Inflammatory macrophage treated with lipopolysaccharide for 1 hour (primary cell): ENCODE measurements at regions not wholly inside any gene's neighbourhood (a gene's known extent, or its start where the extent isn't known, plus 50 kb on each side); places are given as distances from the start of the nearest gene placed in this dataset.
"Not testable (repeated sequence)": the region's sequence is repeated elsewhere in the genome, so short reads cannot be mapped to it uniquely, and the experiment has no call there.

ENCODE experiments used
- DNase-seq, 2 donors: peaks; one replicate each; pipeline ENCODE4 v3.0.0-alpha.2; 2020 to 2022

GRCh38 chr10:124159153-124159552 lies 65.8 kb upstream of the CHST15 start:
- DNase-seq = no peak

DNA sequence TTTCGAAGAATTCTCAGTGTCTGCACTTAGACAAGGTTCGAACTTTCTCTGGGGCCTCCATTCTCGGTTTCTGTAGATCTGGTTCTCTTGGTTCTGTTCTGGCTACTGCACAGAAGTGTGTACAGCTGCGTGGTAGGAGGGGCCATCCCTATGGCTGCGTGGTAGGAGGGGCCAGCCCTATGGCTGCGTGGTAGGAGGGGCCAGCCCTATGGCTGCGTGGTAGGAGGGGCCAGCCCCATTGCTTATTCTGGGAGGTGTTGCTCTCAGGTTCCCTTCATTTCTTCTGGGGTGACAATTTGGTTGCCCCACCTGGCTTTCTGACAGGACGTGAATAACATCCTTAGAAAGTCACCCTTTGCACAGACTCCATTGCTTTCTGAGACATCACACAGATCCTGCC lies 65.2 kb upstream of the CHST15 start:
- no peak for DNase-seq

DNA sequence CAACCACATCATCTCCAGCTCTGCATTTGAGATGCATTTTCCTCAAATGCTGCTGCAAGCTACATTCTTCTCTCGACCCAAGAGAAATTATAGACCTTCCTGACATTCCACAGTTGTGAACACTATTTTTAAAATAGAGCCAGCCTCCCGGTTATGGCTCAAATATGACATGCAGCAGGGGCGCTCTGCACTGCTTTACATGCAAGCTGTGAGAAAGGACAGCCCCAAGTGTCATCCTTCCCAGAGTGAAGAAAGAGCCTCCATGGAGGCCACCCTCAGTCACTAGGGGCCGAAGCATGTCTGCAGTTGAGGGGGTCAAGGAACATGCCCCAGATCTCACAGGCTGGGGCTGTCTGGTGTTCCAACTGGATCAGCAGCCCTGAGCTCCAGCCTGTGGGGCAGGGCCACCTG lies 63.9 kb upstream of the CHST15 start:
- no peak for DNase-seq

DNA sequence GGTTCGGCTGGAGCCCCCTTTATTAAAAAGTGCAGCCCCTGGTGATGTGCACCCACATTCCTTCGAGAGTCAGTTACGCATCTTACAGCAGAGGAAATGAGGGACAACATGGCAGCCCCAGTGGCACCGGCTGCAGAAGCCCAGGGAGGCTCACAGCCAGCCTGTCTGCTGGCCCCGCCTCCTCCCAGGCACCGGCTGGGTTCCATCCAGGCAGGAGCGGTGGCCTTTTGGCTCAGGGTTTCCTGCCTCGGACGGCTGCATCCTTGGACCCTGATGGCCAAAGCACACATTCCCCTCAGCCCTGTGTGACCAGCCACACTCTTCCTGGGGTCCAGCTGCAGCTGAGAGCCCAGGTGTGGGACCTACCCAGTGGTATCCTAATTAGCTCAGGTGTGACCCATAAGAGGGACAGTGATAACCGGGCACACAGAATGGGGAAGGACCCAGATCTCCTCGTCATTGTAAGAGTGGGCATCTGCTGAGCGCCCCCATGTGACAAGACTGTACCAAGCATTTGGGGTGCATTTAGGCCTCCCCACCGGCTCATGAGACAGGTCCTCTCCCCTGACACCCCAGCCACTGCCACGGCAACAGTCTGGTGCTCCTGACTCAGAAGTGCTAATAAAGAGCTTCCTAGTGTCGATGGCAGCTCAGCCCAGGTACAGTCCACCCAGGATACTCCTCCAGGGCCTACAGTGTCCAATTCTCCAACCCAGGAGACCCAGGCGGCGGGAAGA lies 63.3 kb upstream of the CHST15 start:
- peak in 1 of 2 donors; percentile 17 for DNase-seq

- no peak for DNase-seq
These were observed 62.5 kb upstream of the CHST15 start for GRCh38 chr10:124155781-124156435.

- DNase-seq = peak; percentile 37 to 66
These were observed 59.8 kb upstream of the CHST15 start for GRCh38 chr10:124153023-124153826.

DNA sequence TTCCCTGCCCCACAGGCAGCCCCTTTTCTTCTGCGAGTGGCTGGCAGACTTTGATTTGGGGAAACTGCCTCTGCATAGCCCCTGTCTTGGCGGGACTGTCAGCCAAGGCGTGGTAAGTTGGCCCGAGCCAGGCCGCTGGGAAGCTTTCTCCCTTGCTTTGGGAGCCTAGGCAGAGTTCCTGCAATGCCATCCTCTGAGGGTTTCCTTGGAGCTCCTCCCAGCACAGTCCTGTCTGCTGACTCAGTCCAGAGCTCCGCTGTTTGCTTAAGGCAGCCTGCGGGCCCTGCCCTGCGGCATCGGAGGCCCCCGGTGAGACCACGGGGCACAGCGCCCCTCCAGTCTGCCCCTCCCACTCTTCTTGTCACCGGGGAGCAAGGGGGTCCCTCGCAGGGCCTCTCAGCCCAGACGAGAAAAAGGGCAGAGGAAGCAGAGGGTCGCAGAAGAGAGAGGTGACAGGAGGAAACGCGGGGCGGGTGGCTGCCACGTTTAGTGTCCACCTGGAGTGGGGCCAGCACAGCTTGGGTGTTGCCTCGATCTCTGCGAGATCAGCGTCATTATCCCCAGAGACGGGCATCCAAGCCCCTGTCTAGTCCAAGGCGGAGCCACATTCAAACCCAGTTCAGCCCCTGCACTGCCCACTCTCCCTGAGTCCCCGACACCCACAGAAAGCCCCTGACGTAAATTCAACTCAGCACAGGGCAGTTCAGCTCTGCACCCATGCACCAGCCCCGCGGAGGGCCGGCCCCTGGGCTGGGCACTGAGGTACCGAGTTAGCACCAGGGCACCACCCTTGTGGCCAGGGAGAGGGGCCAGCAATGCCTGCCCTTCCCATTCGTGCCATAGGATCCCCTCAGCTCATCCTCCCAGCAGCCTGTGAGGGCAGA lies 59.0 kb upstream of the CHST15 start:
- peak in 1 of 2 donors; percentile 26 for DNase-seq

DNA sequence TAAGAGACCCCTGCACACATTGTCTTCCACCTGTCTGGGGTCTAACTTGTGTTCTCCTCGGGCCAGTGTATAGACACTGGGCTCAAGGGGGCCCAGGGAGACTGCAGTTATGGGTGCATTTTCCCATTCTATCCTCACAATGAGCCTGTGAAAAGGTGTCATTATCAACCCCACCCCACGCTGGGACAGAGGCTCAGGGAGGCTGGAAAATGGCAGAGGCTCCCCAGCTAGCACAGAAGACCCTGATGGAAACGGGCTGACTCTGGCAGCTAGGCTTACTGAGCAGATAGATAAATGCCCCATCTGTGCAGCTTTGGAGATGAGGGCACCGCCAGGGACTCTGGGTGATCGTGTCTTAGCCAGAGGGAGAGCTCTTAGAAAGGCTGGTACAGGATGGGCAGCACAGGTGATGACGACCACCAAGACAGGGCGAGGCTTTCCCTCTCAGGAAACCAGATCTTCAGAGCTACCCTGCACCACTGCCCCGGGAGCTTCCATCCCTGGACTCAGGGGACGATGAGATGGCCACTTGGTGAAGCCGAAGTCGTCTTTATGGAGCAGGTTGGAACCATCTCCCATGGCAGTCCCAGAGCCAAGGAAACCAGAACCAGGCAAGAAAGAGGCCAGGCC lies 58.2 kb upstream of the CHST15 start:
- no peak for DNase-seq

DNA sequence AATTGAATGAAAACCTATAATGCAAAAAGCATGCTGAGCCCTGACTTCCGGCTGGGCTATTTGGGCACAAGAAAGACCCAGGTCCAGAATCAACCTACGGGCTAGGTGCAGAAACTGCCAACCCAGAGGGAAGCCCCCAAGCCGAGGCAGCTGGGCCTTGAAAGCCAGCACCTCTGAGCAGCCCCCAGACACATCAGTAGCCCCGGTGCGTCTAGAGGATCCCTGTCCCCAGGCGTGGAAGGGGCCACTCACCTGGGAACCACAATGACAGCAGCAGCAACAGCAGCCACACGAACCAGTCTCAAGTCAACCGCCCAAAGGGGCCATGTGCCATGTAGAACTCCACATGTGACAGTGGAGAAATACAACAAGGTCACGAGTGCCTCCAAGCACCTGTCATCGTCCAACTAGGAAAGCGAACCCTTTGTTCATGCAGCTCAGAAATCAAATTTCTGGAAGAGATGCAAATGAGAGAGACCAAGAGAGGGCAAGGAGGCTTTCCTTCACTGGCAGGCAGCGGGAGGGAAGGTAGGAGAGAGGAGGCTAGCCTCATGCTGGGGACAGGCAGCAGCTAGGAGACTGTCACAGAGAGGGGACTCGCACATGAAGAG lies 57.5 kb upstream of the CHST15 start:
- DNase-seq = no peak

- no peak for DNase-seq
These were observed 56.9 kb upstream of the CHST15 start for GRCh38 chr10:124150189-124150806.

DNA sequence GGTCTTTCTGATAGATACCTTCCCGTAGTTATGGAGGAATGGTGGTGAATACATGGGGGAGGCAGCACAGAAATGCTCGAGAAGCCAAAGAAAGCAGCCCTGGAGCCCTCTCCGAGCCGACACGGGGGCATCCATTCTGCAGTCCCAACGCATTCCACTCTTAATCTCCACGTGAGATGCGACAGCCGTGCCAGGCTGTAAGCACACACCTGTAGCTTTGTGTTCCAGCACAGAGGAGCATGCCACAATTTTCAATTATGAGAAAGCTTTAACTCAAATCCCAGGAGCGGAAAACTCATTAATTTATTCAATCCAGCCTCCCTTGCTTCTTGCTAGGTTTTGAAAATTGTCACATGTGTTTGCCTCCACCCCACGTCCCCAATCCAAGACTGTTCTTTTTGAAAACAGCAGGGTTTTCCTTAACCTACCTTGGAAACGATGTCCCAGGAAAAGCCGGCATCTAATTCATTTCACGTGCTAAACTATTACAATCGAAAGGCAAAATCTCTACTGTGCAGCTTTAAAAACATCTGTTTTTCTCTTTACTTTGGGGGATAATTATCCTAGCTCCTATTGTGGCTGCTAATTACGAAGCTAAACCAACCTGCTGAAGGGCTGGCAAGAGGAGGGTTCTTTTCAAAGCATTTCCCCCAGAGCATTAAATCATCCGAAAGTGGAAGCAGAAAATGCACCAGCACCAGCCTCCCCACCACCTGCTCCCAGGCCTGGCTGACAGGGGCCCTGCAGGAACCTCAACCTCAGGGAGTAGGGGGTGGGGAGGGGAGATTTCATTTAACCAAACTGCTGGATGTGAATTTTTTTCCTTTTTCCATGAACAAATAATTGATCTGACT lies 56.0 kb upstream of the CHST15 start:
- no peak for DNase-seq

DNA sequence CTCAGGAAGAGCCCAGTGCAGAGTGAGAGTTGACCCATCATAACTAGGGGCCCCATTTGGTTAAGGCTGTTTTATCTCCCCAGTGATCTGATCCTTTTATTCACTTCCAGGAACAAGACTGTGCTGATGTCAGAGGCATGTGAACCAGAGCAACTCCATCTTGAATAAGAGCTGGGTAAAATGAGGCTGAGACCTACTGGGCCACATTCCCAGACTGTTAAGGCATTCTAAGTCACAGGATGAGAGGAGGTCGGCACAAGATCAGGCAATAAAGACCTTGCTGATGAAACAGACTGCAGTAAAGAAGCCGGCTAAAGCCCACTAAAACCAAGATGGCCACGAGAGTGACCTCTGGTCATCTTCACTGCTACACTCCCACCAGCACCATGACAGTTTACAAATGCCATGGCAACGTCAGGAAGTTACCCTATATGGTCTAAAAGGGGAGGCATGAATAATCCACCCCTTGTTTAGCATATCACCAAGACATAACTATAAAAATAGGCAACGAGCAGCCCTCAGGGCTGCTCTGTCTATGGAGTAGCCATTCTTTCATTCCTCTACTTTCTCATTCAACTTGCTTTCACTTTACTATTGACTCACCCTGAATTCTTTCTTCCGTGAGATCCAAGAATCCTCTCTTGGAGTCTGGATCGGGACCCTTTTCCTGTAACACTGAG lies 55.3 kb upstream of the CHST15 start:
- not testable (repeated sequence) for DNase-seq

- no peak for DNase-seq
These were observed 53.1 kb upstream of the CHST15 start for GRCh38 chr10:124146483-124146882.

DNA sequence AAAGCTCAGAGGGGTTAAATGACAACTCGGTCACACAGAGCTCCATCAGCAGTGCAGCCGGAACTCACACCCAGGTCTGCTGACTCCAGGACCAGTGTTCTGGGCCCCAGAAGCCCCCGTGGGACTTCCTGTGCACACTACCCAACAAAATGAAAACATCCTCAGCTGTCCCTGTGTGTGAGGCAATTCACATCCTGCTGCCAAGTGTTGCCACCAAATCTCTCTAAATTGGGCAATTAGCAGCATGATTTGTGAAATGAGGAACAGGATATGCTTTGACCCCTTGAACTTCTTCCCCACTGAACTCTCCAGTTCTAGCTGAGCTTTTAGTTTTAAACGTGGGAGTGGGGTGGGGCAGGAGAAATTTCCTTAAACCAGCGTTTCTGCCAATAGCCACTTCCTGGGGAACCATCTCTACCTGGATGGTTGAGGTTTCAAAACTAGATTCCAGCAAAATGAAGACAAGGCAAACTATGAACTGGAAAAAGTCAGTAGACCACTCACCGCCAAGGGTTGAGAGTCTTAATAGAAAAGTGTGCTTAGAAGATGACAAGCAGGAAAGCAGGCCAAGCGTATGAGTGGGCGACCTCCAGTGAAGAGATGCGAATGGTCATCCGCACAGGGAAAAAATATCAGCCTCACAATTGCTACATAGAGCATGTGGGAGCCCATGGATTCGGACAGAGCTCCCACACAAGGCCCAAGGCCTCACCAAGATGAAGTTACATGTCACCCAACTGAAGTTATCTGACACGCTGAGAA lies 51.9 kb upstream of the CHST15 start:
- DNase-seq = peak; percentile 95 to 97

GRCh38 chr10:124144536-124144935 lies 51.1 kb upstream of the CHST15 start:
- no peak for DNase-seq

GRCh38 chr10:124143721-124144120 lies 50.3 kb upstream of the CHST15 start:
- no peak for DNase-seq
